GM13977 (cell line): ENCODE measurements at regions not wholly inside any gene's neighbourhood (a gene's known extent, or its start where the extent isn't known, plus 50 kb on each side); places are given as distances from the start of the nearest gene placed in this dataset.

ENCODE experiments used
- DNase-seq: peaks from one replicate; pipeline ENCODE4 v3.0.0; 2012; ENCODE audit warnings: low spot score
- CTCF ChIP-seq: IDR thresholded peaks from 2 replicates; pipeline ENCODE4 v1.5.1; 2012; ENCODE audit warnings: mild to moderate bottlenecking, control low read depth; ENCODE audit not compliant: insufficient read depth; ENCODE audit errors: extremely low read depth, missing control alignments
- in situ Hi-C: fragments of 300-500 bp; cut with MboI; formaldehyde crosslinking; loops from one replicate; pipeline ENCODE4 v1.12.0; 2022; ENCODE audit warnings: low sequenced_read_pairs, low pct_unique_long_range_greater_than_20kb, mixed read lengths, inconsistent platforms; ENCODE audit not compliant: unreplicated experiment

DNA sequence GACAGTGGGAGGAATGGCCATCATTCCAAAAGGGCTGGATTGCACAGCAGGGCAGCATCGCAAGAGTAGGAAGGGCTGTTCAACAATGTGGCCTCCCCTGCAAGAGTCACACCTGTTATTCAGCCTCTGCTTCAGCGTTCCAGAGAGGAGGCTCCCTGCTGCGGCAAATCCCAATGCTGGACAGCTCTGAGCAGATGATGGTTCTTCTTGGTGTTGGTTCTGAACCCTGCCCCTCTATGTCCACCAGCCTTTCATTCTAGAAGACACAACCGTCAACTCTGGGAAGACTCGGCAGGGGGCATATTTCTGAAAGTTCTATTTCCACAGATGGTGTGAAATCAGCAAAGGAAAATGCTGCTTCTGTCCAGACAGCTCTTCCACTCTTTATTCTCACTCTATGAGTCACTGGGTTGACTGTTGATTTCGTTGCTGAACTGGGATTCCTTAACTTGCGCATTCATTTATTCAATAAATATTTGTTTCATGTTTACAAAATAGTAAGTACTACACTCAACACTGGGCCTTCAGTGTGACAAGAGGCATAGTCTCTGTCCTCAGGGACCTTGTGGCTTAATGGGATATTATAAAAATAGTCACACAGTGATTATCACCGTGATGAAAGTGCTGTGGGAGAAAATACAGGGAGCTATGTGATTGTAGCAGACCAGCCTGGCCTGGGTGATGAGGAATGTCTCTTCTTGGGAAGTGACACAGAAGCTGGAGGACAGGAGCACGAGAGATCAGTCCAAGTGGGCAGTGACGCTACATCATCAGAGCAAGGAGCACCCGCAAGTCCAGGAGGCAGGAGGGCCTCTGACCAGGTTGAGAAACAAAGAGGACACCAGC is 260.3 kb downstream of the SIPA1L2 start:
- no peak for DNase-seq
- TF ChIP-seq CTCF, result no peak
- in situ Hi-C loops, result no loop called here

DNA sequence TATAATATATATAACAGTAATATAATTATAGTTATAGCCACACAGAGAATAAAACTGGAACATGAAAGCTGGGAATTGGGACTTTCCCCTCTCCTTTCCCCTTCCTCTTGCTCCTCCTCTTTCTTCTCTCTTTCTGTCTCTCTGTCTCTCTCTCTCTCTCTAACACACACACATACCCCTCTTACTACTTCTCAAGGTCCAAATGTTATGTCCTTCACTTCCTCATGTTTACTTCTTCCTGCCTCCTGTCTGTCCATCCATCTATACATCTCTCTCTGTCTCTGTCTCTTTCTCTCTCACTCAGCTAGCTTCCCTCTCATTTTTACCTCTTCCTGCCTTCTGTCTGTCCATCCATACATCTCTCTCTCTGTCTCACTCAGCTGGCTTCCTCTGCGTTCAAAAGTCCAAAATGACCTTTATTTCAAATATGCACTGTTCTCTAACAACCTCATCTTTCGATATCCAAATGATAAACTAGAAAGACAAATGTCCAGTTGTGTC is 261.1 kb downstream of the SIPA1L2 start:
- no peak for TF ChIP-seq CTCF
- in situ Hi-C loops, result no loop called here
- no peak for DNase-seq

GRCh38 chr1:232367293-232367692 is 262.6 kb downstream of the SIPA1L2 start:
- no peak for DNase-seq
- no peak for TF ChIP-seq CTCF
- in situ Hi-C loops, result no loop called here

DNA sequence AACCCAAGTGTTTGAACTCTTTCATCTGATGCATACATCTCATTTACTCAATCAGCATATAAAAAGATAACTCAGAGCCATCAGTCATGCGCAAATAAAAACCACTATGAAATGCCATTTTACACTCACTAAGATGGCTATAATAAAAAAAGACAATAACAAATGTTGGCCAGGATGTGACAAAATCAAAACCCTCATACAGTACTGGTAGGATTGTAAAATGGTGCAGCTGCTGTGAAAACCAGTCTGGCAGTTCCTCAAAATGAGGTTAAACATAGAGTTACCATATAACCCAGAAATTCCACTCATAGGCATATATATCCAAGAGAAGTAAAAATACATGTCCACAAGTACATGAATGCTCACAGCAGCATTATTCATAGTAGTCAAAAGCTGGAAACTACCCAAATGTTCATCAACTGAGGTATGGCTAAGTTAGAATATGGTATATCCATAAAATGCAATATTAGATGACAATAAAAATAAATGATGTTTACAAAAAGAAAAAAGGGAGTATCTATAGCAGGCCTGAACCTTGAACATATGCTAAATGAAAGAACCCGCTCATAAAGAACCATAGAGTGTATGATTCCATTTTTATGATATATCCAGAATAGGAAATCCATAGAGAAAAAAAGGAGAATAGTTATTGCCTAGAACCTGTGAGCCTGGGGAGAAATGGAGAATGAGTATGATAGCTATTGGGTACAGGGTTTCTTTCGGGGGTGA is 265.1 kb downstream of the SIPA1L2 start:
- DNase-seq, result no peak
- TF ChIP-seq CTCF, result no peak
- in situ Hi-C loops, result no loop called here

DNA sequence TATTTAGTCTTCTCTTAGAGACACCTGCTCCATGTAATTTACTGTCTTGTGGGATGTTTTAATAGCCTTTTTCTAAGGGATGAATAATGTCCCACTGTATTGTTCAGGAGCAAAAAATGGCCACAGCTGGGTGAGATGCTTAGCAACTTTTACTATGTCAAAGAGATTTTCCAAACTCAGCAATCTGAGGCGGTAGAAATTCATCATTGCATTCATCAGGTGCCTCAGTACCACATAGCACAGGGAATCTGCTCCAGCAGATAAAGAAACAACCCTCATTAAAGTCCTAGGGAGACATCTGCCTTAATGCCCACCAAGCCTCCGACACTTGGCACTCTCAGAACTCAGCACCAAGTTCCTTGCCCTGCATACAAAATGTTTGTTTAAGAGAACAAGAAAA is 266.9 kb downstream of the SIPA1L2 start:
- in situ Hi-C loops, result no loop called here
- DNase-seq, result no peak
- TF ChIP-seq CTCF, result no peak

DNA sequence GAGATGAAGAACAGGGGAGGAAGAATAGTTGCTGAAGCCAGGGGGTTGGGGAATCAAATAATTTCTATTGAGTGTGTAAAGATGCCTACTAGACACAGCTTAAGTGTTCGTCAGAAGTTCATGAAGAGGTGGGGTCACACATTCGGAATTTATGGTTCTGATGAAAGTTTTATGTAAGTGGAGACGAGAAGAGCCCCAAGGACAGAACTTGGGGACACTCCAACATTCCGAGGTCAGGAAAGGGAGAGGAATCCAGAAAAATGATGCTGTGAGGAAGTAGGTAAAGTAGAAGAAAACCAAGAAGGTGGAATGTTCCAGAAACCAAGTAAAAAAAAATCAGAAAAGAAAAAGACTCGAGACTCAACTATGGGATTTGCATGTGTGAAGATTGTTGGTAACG is 272.5 kb downstream of the SIPA1L2 start:
- in situ Hi-C loops, result no loop called here
- no peak for DNase-seq
- no peak for TF ChIP-seq CTCF
